HG03045 (cell line): ENCODE measurements at regions not wholly inside any gene's neighbourhood (a gene's known extent, or its start where the extent isn't known, plus 50 kb on each side); places are given as distances from the start of the nearest gene placed in this dataset.
"Not testable (repeated sequence)": the region's sequence is repeated elsewhere in the genome, so short reads cannot be mapped to it uniquely, and the experiment has no call there.

Source experiments
- ATAC-seq: cut with Tn5 transposase; IDR thresholded peaks from one replicate; pipeline ENCODE4 v1.9.1; 2021; ENCODE audit warnings: mild to moderate bottlenecking, moderate library complexity; ENCODE audit not compliant: unreplicated experiment

DNA sequence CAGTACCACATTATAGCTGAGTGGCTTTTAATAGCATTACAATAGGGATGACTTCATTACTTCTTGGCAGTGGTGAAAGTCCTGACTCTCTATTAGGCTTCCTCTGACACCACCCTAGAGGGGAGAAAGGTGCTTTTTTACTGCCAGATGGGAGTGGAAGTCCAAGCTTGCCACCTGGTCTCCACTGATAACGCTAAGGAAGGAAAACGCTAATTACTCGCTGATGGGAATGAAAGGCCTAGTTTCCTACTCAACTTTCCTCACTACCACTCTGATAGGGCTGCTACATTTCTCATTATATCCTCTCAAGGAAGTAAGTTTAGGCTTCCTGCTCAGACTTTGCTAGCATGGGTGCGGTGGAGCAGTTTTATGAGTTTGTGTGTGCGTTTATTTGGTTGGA is 62.3 kb upstream of the PAGE3 start:
- ATAC-seq = no peak

DNA sequence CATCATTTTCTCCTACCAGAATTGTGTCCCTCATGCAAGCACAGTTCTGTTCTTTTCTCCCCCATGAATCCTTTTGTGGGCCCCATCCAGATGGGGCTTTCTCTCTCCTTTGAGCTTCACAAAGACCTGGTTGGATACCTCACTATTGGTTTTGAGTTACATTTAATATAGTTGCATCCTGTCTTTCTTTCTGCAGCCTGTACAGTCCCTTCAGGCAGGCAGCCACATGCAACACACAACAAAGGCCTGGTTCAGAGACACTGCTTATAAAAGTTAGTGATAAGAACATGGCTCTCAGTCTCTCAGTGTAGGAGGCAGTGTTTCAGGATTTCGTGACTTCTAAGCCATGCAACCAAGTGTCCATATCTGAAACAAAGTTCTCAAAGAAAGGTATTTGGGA is 70.6 kb upstream of the PAGE3 start:
- no peak for ATAC-seq

DNA sequence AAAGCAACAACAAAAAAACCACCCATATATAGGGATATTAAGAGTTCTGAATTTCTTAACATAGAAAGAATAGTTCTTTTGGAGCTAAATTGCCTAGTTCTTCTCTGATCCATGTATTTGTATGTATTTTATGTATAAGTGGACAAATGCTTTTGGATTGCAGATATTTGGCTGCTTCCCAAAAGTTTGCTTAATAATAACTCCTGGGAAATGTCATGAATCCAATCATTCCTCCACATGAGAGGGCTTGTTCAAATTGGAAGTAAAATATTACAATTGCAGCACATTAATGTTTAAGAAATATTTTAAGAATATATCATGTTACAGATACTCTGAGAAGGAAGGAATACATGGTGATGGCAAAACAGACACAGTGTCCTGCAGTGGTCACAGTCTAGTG is 71.5 kb upstream of the PAGE3 start:
- ATAC-seq = no peak

DNA sequence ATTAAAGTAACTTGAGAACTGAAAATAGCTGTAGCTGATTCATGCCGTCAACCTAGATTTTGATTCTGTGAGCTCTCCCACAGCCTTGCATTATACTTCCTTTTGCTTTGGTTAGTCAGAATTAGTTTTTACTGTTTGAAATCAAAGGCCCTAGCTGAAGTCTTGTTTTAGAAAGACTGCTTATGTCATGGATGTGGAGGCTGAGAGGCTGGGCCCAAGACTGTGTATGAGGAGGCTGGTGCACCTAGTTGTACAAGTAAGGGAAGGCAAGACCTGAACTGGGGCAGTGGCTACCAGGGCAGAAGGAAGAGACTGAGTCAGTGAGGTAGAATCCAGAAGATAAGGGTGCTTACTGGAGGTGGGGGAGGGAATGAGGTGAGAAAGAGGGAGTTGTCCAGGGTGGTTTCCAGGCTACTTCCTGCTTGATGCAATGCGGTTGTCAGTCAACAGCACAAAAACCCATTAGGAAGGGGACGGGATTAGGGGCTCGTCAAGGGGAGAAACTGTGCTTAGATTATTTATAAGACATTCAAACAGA is 76.2 kb upstream of the PAGE3 start:
- ATAC-seq = no peak

DNA sequence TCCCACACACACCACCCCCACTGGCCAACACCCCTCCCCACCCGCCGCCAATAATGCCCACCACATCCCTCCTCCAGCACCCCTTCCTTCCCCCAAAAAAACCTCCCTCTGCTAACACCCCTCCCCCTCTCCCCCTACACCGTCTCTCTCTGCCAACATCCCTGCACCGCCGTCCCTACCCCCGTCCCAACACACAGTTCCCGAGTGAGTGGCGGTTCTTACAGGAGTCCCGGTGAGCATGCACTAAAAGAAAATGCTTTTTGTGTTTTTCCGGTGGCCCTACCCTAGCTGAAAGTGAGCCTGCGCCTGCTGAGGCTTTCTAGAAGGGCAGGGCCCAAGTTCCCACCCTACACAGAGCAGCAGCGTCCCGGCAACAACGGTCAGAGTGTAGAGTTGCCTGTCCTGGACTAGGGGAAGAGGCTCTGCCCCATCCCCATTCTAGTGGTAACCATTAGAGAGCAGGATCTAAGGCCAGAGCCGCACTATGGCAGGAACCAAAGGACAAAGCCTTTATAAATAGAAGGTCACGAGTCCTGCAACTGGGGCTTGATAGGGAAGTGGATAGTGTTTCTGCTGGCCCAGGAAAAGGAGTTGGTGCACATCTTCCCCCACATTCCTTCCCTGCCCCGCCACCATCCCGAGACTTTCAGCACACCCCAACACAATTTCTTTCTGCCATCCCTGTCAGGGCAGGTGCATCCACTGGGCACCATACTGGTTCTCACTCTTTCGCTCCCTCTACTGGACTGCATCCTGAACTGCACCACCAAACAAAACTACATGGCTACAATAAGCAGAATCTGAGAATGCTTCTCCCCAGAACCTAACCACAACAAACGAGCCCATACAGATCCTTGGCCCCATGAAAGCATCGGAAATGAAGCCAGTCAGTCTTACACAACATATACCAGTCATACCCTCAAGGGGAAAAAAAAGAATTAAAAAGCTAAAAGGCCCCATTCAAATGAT is 78.1 kb upstream of the PAGE3 start:
- peak; percentile 53 for ATAC-seq

DNA sequence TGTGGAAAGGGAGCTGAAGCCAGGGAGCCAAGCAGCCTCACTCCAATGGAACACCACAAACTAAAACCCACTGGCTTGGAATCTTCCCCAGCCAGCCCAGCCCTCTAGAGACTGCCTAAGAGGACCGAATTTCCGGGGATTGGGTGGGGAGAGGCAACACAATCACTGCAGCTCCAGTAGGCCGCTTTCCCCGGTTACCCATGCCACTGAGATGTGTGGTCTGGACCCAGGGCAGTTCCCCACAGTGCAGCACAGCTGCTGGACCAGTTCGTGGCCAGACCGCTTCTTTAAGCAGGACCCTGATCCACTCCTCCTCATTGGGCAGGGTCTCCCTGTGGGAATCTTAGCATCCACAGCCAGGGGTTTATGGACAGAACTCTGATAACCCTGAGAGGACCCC is 91.9 kb upstream of the PAGE3 start:
- ATAC-seq = no peak

DNA sequence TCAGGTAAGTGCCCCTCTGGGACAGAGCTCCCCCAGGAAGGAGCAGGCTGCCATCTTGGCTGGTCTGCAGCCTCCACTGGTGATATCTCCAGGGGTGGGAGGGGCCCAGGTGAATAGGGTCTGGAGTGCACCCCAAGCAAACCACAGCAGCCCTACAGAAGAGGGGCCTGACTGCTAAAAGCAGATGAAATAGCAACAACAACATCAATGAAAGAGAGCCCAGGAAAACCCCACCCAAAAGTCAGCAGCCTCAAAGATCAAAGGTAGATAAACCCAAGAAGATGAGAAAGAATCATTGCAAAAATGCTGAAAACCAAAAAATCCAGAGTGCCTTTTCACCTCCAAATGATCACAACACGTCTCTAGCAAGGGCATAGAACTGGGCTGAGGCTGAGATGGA is 92.5 kb upstream of the PAGE3 start:
- ATAC-seq = no peak

DNA sequence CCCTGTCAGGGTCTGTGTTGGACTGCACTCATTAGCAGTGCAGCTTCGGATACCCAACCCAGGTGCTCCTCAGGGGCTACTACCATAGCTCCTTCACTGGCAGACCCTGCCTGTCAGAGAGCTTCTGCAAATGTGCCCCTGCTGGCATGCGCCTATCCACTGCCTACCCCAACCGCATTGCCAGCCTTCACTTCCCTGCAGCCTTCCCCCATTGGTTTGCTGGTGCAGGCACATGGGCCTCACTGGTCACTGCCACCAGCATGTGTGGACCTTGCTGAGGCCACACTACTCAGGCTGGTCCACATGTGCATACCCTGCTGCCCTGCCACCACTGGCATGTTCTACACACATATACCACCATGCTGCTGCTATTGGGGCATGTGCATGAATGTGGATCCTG is 72.5 kb upstream of the MAGEH1 start:
- ATAC-seq = no peak

DNA sequence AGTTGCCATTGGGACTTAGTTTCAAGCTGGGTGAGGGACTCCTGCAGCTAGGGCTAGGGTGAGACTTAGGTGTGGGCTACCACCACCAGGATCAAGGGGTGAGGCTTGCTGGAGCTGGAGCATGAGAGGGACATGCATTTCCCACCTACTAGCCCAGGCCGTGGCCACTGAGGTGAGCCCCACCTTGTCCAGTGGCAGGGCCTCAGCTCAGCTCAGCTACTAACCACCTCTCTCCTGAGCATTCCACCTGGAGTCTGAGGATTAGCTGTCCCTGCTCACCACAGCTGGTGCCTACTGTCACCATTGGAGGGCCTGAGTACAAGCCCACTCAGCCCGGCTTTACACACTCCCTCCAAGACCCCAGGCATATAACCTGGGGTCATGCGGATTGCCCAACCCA is 62.6 kb upstream of the MAGEH1 start:
- no peak for ATAC-seq

DNA sequence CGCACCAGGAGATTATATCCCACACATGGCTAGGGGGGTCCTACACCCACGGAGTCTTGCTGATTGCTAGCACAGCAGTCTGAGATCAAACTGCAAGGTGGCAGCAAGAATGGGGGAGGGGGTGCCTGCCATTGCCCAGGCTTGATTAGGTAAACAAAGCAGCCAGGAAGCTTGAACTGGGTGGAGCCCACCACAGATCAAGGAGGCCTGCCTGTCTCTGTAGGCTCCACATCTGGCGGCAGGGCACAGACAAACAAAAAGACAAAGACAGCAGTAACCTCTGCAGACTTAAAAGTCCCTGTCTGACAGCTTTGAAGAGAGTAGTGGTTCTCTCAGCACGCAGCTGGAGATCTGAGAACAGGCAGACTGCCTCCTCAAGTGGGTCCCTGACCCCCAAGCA is 55.1 kb upstream of the MAGEH1 start:
- ATAC-seq = not testable (repeated sequence)
